H1 (cell line): ENCODE measurements at regions not wholly inside any gene's neighbourhood (a gene's known extent, or its start where the extent isn't known, plus 50 kb on each side); places are given as distances from the start of the nearest gene placed in this dataset.
"Not testable (repeated sequence)": the region's sequence is repeated elsewhere in the genome, so short reads cannot be mapped to it uniquely, and the experiment has no call there.

Experiments used
- CTCF ChIA-PET: fragments of 300-600 bp; sonication (Branson Sonifier 250); formaldehyde crosslinking; loops from one replicate; lab custom pipeline; 2021; ENCODE audit not compliant: partially characterized antibody; lab: Charles Lee
- POLR2A ChIA-PET: fragments of 300-600 bp; sonication (Branson Sonifier 250); formaldehyde crosslinking; loops from one replicate; lab custom pipeline; 2021; ENCODE audit warnings: inconsistent platforms; ENCODE audit not compliant: partially characterized antibody; lab: Charles Lee
- DNase-seq, 2 experiments: peaks; one replicate each; pipeline versions ENCODE4 v3.0.0 to v3.0.0-alpha.2; 2010 to 2022; ENCODE audit warnings: low spot score in 2 of 2, low read depth in 1 of 2, mixed read lengths in 1 of 2
- FAIRE-seq: peaks from 2 replicates; lab custom pipeline; 2011; peaks lifted over from hg19 to GRCh38; lab: Jason Lieb, UNC
- H2AFZ ChIP-seq: 2 replicates; pipeline ENCODE4 v1.8.1; 2012; ENCODE audit warnings: low read length, inconsistent platforms
- H2AK5ac ChIP-seq: 2 replicates; pipeline ENCODE4 v1.6.1; 2013; ENCODE audit warnings: low read depth, low read length
- H2BK120ac ChIP-seq: replicated peaks from 2 replicates; pipeline ENCODE3; 2013; ENCODE audit warnings: low read depth, low read length, inconsistent platforms
- H2BK12ac ChIP-seq: 2 replicates; pipeline ENCODE4 v1.6.1; 2013; ENCODE audit warnings: low read depth, low read length
- H2BK15ac ChIP-seq: 2 replicates; pipeline ENCODE4 v1.6.1; 2013; ENCODE audit warnings: low read length
- H2BK20ac ChIP-seq: 2 replicates; pipeline ENCODE4 v1.6.1; 2013; ENCODE audit warnings: low read length
- H2BK5ac ChIP-seq: 2 replicates; pipeline ENCODE4 v1.6.1; 2013; ENCODE audit warnings: low read depth, low read length
- H3K14ac ChIP-seq: 2 replicates; pipeline ENCODE4 v1.6.1; 2013; ENCODE audit warnings: inconsistent platforms; ENCODE audit not compliant: insufficient read length
- H3K18ac ChIP-seq: 2 replicates; pipeline ENCODE4 v1.6.1; 2013; ENCODE audit warnings: low read length; ENCODE audit errors: extremely low read depth
- H3K23ac ChIP-seq: 2 replicates; pipeline ENCODE4 v1.6.1; 2013; ENCODE audit warnings: inconsistent platforms; ENCODE audit not compliant: insufficient read length
- H3K23me2 ChIP-seq: 2 replicates; pipeline ENCODE4 v1.6.1; 2013; ENCODE audit warnings: low read depth, low read length
- H3K27ac ChIP-seq: 2 replicates; pipeline ENCODE4 v1.6.1; 2011; ENCODE audit warnings: low read depth, low read length, inconsistent platforms
- H3K27me3 ChIP-seq, 4 experiments: replicated peaks in 1 of 4; 1 replicate in 1 of 4; 2 replicates in 3 of 4; pipeline versions ENCODE4 v1.6.1 to v1.8.1; 2011 to 2013; ENCODE audit warnings: low read length in 3 of 4, mild to moderate bottlenecking in 3 of 4, inconsistent platforms in 2 of 4, mixed read lengths in 2 of 4, moderate library complexity in 1 of 4; ENCODE audit not compliant: control insufficient read depth in 3 of 4, insufficient read depth in 3 of 4; ENCODE audit errors: extremely low read depth in 1 of 4
- H3K36me3 ChIP-seq, 4 experiments: 2 replicates each; pipeline versions ENCODE4 v1.6.1 to v1.8.1; 2011 to 2013; ENCODE audit warnings: mild to moderate bottlenecking in 4 of 4, low read length in 3 of 4, moderate library complexity in 2 of 4, control low read depth in 1 of 4, inconsistent platforms in 1 of 4; ENCODE audit not compliant: insufficient read depth in 4 of 4, control insufficient read depth in 2 of 4
- H3K4ac ChIP-seq: replicated peaks from 2 replicates; pipeline ENCODE3; 2013; ENCODE audit warnings: low read length, low read depth, mixed read lengths, inconsistent platforms; ENCODE audit not compliant: insufficient read length
- H3K4me1 ChIP-seq, 4 experiments: replicated peaks in 1 of 4; 1 replicate in 1 of 4; 2 replicates in 3 of 4; pipeline versions ENCODE4 v1.6.1 to v1.8.1; 2011 to 2013; ENCODE audit warnings: low read length in 3 of 4, inconsistent platforms in 2 of 4, mixed read lengths in 1 of 4; ENCODE audit not compliant: insufficient read depth in 4 of 4, control insufficient read depth in 3 of 4
- H3K4me2 ChIP-seq, 2 experiments: 2 replicates each; pipeline versions ENCODE4 v1.6.1 to v1.8.1; 2011 to 2013; ENCODE audit warnings: low read depth in 2 of 2, low read length in 2 of 2, control low read depth in 1 of 2, inconsistent platforms in 1 of 2, mild to moderate bottlenecking in 1 of 2; ENCODE audit not compliant: insufficient read depth in 1 of 2
- H3K4me3 ChIP-seq, 4 experiments: fragments of 200-600, 300-600 bp in 1 of 4; sonication (generic), shearing (Covaris generic), sonication (Bioruptor Twin) in 1 of 4; 2 replicates each; pipeline versions ENCODE4 v1.5.1 to v1.8.1; 2011 to 2016; ENCODE audit warnings: low read length in 4 of 4, low read depth in 3 of 4, control low read depth in 2 of 4, inconsistent platforms in 2 of 4, mild to moderate bottlenecking in 2 of 4, mixed read lengths in 1 of 4, moderate library complexity in 1 of 4; ENCODE audit not compliant: insufficient read depth in 2 of 4; ENCODE audit errors: extremely low read depth in 1 of 4
- H3K56ac ChIP-seq: replicated peaks from 2 replicates; pipeline ENCODE3; 2013; ENCODE audit warnings: low read depth, mild to moderate bottlenecking, mixed read lengths, low read length, inconsistent platforms; ENCODE audit not compliant: insufficient read length
- H3K79me1 ChIP-seq: 2 replicates; pipeline ENCODE4 v1.6.1; 2013; ENCODE audit warnings: low read depth, low read length, control low read depth
- H3K79me2 ChIP-seq, 2 experiments: 2 replicates each; pipeline versions ENCODE4 v1.6.1 to v1.8.1; 2012 to 2013; ENCODE audit warnings: low read length in 2 of 2, mild to moderate bottlenecking in 2 of 2, inconsistent platforms in 1 of 2; ENCODE audit not compliant: insufficient read depth in 2 of 2, control insufficient read depth in 1 of 2
- H3K9ac ChIP-seq, 4 experiments: replicated peaks in 1 of 4; 1 replicate in 1 of 4; 2 replicates in 3 of 4; pipeline versions ENCODE4 v1.6.1 to v1.8.1; 2011 to 2013; ENCODE audit warnings: low read depth in 3 of 4, low read length in 3 of 4, control low read depth in 2 of 4, mild to moderate bottlenecking in 2 of 4, moderate library complexity in 2 of 4, inconsistent platforms in 1 of 4; ENCODE audit errors: extremely low read depth in 1 of 4
- H3K9me3 ChIP-seq, 2 experiments: 2 replicates each; pipeline versions ENCODE4 v1.6.1 to v1.8.1; 2012 to 2013; ENCODE audit warnings: mild to moderate bottlenecking in 2 of 2, moderate library complexity in 2 of 2, control low read depth in 1 of 2, inconsistent platforms in 1 of 2, low read depth in 1 of 2, low read length in 1 of 2, mixed read lengths in 1 of 2; ENCODE audit not compliant: insufficient read depth in 2 of 2
- H4K20me1 ChIP-seq, 2 experiments: replicated peaks in 1 of 2; 2 replicates each; pipeline versions ENCODE3 to v1.8.1; 2011 to 2013; ENCODE audit warnings: inconsistent platforms in 2 of 2, low read length in 2 of 2, mild to moderate bottlenecking in 1 of 2; ENCODE audit not compliant: insufficient read depth in 2 of 2, control insufficient read depth in 1 of 2
- H4K5ac ChIP-seq: 2 replicates; pipeline ENCODE4 v1.6.1; 2013; ENCODE audit warnings: low read length, low read depth, mixed read lengths, inconsistent platforms; ENCODE audit not compliant: insufficient read length
- H4K8ac ChIP-seq: 2 replicates; pipeline ENCODE4 v1.8.0; 2013; ENCODE audit warnings: mild to moderate bottlenecking, moderate library complexity, low read length, inconsistent platforms; ENCODE audit not compliant: insufficient read depth; ENCODE audit errors: extremely low read depth
- H4K91ac ChIP-seq: replicated peaks from 2 replicates; pipeline ENCODE3; 2013; ENCODE audit warnings: low read length, mixed read lengths, inconsistent platforms; ENCODE audit not compliant: insufficient read length
- SUZ12 ChIP-seq: fragments of 200-600 bp; sonication (generic); IDR thresholded peaks from 2 replicates; pipeline ENCODE4 v1.6.1; 2012; ENCODE audit warnings: mild to moderate bottlenecking, inconsistent platforms, low read length, moderate library complexity, mixed read lengths
- TEAD4 ChIP-seq: IDR thresholded peaks from 2 replicates; pipeline ENCODE4 v1.6.1; 2012; ENCODE audit warnings: low read depth, low read length, inconsistent platforms, mixed read lengths
- WGBS, 2 experiments: shearing (Covaris generic) in 1 of 2; methylation state at CpG; one replicate each; pipeline versions ENCODE4 v1.1.6 to v1.1.7; 2013 to 2015; ENCODE audit warnings: low lambda C conversion rate in 2 of 2, mixed read lengths in 2 of 2, inconsistent platforms in 1 of 2, low coverage in 1 of 2, missing lambda C conversion rate in 1 of 2; ENCODE audit not compliant: insufficient replicate concordance in 2 of 2, insufficient coverage in 1 of 2, insufficient read length in 1 of 2; ENCODE audit errors: extremely low coverage in 1 of 2, missing lambda C conversion rate in 1 of 2; 5-methylcytosine and 5-hydroxymethylcytosine counted together

DNA sequence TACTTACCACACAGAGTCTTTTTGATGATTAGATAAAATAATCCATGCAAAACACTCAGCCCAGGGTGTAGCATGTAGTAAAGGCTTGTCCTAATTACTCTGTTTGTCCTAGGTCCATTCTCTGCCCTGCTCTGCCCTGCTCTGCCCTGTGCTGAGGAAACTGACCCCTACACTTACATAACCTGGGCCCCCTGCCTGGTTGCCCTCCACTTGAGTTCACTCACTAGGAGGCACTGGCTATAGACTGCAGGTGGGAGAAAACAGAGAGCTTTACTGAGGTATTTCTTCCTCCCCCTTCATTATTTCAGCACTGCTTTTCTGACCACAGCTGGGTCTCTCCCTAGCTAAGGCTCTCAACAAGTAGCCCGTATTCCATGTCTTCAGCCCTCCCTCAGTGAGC, 70.9 kb upstream of the TBX18 start:
- CTCF ChIA-PET, result interaction anchor here (1.0 kb wide), 2 partner anchors 13 to 132 kb away, joined by 3 to 4 read pairs; no protein-coding TSS in a partner anchor
- TF ChIP-seq TEAD4 (no peak), SUZ12 (no peak)
- TF ChIP-seq, all 59 proteins: peak for 0

DNA sequence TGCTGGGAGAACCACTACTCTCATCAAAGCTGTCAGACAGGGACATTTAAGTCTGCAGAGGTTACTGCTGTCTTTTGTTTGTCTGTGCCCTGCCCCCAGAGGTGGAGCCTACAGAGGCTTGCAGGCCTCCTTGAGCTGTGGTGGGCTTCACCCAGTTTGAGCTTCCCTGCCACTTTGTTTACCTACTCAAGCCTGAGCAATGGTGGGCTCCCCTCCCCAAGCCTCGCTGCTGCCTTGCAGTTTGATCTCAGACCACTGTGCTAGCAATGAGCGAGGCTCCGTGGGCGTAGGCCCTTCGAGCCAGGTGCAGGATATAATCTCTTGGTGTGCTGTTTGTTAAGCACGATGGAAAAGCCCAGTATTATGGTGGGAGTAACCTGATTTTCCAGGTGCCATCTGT, 67.5 kb upstream of the TBX18 start:
- H3K4me1 ChIP-seq, H4K8ac ChIP-seq, H3K23ac ChIP-seq, POLR2A ChIA-PET, H2BK12ac ChIP-seq, H3K14ac ChIP-seq, H3K23me2 ChIP-seq, DNase-seq, CTCF ChIA-PET, H3K79me2 ChIP-seq, H3K27ac ChIP-seq, H3K79me1 ChIP-seq, H2BK15ac ChIP-seq, FAIRE-seq, H3K9ac ChIP-seq, H2BK20ac ChIP-seq, H3K56ac ChIP-seq, H2BK5ac ChIP-seq, H4K91ac ChIP-seq, H3K27me3 ChIP-seq, H4K5ac ChIP-seq, H2AK5ac ChIP-seq, H3K36me3 ChIP-seq, H2AFZ ChIP-seq, H3K4me3 ChIP-seq, H3K4me2 ChIP-seq, H4K20me1 ChIP-seq, H3K18ac ChIP-seq, H3K4ac ChIP-seq, H2BK120ac ChIP-seq: not testable (repeated sequence)
- 93% methylated on average over 6 of the region's 6 CpGs; no CpG with 5 or more reads in 1 of the 2 experiments for WGBS, 2 experiments
- peaks cover 6 to 11% of the 10 kb centered on the region in 2 experiments; a peak in 3 of 4 replicates for H3K9me3 ChIP-seq

More for the DNA sequence above, 70.9 kb upstream of the TBX18 start:
- H3K56ac ChIP-seq, result no peak overlapping the region
- H3K4me1 ChIP-seq, result no peaks in the 10 kb centered on the region
- POLR2A ChIA-PET, result no interaction called here
- no peak overlapping the region for H2AK5ac ChIP-seq
- no peaks in the 10 kb centered on the region for H3K27me3 ChIP-seq
- H3K14ac ChIP-seq, result no peak overlapping the region
- no peak overlapping the region; the same call in 1 of the 2 replicates for H4K8ac ChIP-seq
- H2BK12ac ChIP-seq, result no peak overlapping the region
- H3K4me2 ChIP-seq, result no peak overlapping the region
- H4K91ac ChIP-seq, result no peak overlapping the region
- no peak overlapping the region for H3K23ac ChIP-seq
- no peak for DNase-seq
- no peak overlapping the region for H2AFZ ChIP-seq
- WGBS, 2 experiments, result 69% methylated on average over 1 of the region's 1 CpG; no CpG with 5 or more reads in 1 of the 2 experiments
- no peak overlapping the region for H3K4ac ChIP-seq
- no peaks in the 10 kb centered on the region for H3K36me3 ChIP-seq
- no peaks in the 10 kb centered on the region for H3K79me1 ChIP-seq
- no peak overlapping the region for H2BK5ac ChIP-seq
- H4K20me1 ChIP-seq, result no peaks in the 10 kb centered on the region
- no peaks in the 10 kb centered on the region for H3K23me2 ChIP-seq
- no peak overlapping the region for H2BK15ac ChIP-seq
- no peaks in the 10 kb centered on the region for H3K79me2 ChIP-seq
- H4K5ac ChIP-seq, result no peak overlapping the region
- H3K9ac ChIP-seq, result no peak overlapping the region
- no peak for FAIRE-seq
- no peak overlapping the region for H2BK120ac ChIP-seq
- peaks cover 6 to 11% of the 10 kb centered on the region in 2 experiments; a peak in 3 of 4 replicates for H3K9me3 ChIP-seq
- no peak overlapping the region for H3K18ac ChIP-seq
- H3K4me3 ChIP-seq, result no peak overlapping the region
- H3K27ac ChIP-seq, result no peak overlapping the region
- no peak overlapping the region for H2BK20ac ChIP-seq
